MM.1S (cell line): ENCODE measurements at regions not wholly inside any gene's neighbourhood (a gene's known extent, or its start where the extent isn't known, plus 50 kb on each side); places are given as distances from the start of the nearest gene placed in this dataset.
"Not testable (repeated sequence)": the region's sequence is repeated elsewhere in the genome, so short reads cannot be mapped to it uniquely, and the experiment has no call there.

ENCODE experiments used
- DNase-seq: peaks from one replicate; pipeline ENCODE4 v3.0.0-alpha.2; 2015
- H2AFZ ChIP-seq: fragments of 300-600 bp; sonication (generic); 2 replicates; pipeline ENCODE4 v1.6.0; 2016; ENCODE audit warnings: antibody characterized with exemption, low read length
- H3F3A ChIP-seq: fragments of 300-600 bp; sonication (generic); 2 replicates; pipeline ENCODE4 v1.6.1; 2016; ENCODE audit warnings: mild to moderate bottlenecking, antibody characterized with exemption, low read length, moderate library complexity, mixed read lengths; ENCODE audit not compliant: insufficient read depth
- H3K27ac ChIP-seq: fragments of 300-600 bp; sonication (generic); 2 replicates; pipeline ENCODE4 v1.5.1; 2016; ENCODE audit warnings: mild to moderate bottlenecking, low read length
- H3K27me3 ChIP-seq: fragments of 300-600 bp; sonication (generic); replicated peaks from 2 replicates; pipeline ENCODE4 v1.6.0; 2016; ENCODE audit warnings: low read length; ENCODE audit not compliant: insufficient read depth
- H3K36me3 ChIP-seq: fragments of 300-600 bp; sonication (generic); replicated peaks from 2 replicates; pipeline ENCODE4 v1.6.1; 2016; ENCODE audit warnings: mild to moderate bottlenecking, low read length, mixed read lengths; ENCODE audit not compliant: insufficient read depth
- H3K4me1 ChIP-seq: fragments of 300-600 bp; sonication (generic); 2 replicates; pipeline ENCODE4 v1.6.1; 2016; ENCODE audit warnings: low read length, mixed read lengths
- H3K4me2 ChIP-seq: fragments of 300-600 bp; sonication (generic); 2 replicates; pipeline ENCODE4 v1.6.0; 2016; ENCODE audit warnings: low read depth, low read length
- H3K4me3 ChIP-seq: fragments of 300-600 bp; sonication (generic); 2 replicates; pipeline ENCODE4 v1.5.1; 2016; ENCODE audit warnings: low read length, mixed read lengths
- H3K79me2 ChIP-seq: fragments of 300-600 bp; sonication (generic); 2 replicates; pipeline ENCODE4 v1.6.1; 2016; ENCODE audit warnings: mixed run types, low read length, mixed read lengths
- H3K9ac ChIP-seq: fragments of 300-600 bp; sonication (generic); 2 replicates; pipeline ENCODE4 v1.6.1; 2016; ENCODE audit warnings: low read length, mixed read lengths
- H3K9me2 ChIP-seq: fragments of 300-600 bp; sonication (generic); replicated peaks from 2 replicates; pipeline ENCODE4 v1.6.1; 2016; ENCODE audit warnings: mild to moderate bottlenecking, low read length, mixed read lengths; ENCODE audit not compliant: insufficient read depth
- H3K9me3 ChIP-seq: fragments of 300-600 bp; sonication (generic); replicated peaks from 2 replicates; pipeline ENCODE4 v1.6.1; 2016; ENCODE audit warnings: mild to moderate bottlenecking, low read length, mixed read lengths; ENCODE audit not compliant: insufficient read depth
- H4K20me1 ChIP-seq: fragments of 300-600 bp; sonication (generic); 2 replicates; pipeline ENCODE4 v1.6.1; 2016; ENCODE audit warnings: mild to moderate bottlenecking, low read length, moderate library complexity, mixed read lengths; ENCODE audit not compliant: insufficient read depth
- CTCF ChIP-seq: fragments of 300-600 bp; sonication (generic); IDR thresholded peaks from 2 replicates; pipeline ENCODE4 v1.5.1; 2016; ENCODE audit warnings: antibody characterized with exemption, low read length, mixed read lengths
- EZH2 ChIP-seq: fragments of 300-600 bp; sonication (generic); optimal IDR thresholded peaks from 2 replicates; pipeline ENCODE3; 2017; ENCODE audit warnings: low read depth, mild to moderate bottlenecking, antibody characterized with exemption, low read length, mixed read lengths
- EZH2phosphoT487 ChIP-seq: fragments of 300-600 bp; sonication (generic); IDR thresholded peaks from 2 replicates; pipeline ENCODE4 v1.6.1; 2018; ENCODE audit warnings: antibody characterized with exemption, low read length

- no peak for TF ChIP-seq EZH2phosphoT487
- no peak for TF ChIP-seq EZH2
- H4K20me1 ChIP-seq: no peaks in the 10 kb centered on the region
- no peak overlapping the region for H3K4me3 ChIP-seq
- H3K27me3 ChIP-seq: no peaks in the 10 kb centered on the region
- H3K9me3 ChIP-seq: no peaks in the 10 kb centered on the region
- H3K36me3 ChIP-seq: no peaks in the 10 kb centered on the region
- no peak for DNase-seq
- no peaks in the 10 kb centered on the region for H3K9me2 ChIP-seq
- H3K4me1 ChIP-seq: no peaks in the 10 kb centered on the region
- H3F3A ChIP-seq: no peaks in the 10 kb centered on the region
- H3K79me2 ChIP-seq: no peaks in the 10 kb centered on the region
- no peak overlapping the region for H3K27ac ChIP-seq
- H3K9ac ChIP-seq: no peak overlapping the region
- H2AFZ ChIP-seq: no peak overlapping the region
- H3K4me2 ChIP-seq: no peak overlapping the region
Measured at GRCh38 chr2:224121406-224122067, 82.5 kb upstream of the SERPINE2 start.

DNA sequence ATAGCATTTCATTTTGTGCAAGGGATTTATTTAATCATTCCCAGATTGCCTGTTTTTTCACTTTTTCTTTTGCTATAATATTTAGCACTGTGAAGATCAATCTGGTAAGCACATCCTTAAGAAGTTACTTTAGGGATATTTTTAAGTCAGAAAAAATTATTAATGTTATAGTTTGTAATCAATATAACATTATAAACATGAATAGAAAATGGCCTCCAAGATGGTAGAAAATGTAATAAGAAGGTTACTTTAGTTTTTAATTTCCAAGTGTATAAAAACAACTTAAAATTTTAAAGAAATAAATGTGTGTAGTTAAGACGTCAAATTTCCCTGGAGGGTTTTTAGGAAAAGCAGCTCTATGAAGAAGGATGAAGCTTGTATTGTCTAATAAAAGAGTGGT is 81.9 kb upstream of the SERPINE2 start:
- no peaks in the 10 kb centered on the region for H3K9me3 ChIP-seq
- no peak overlapping the region for H3K9ac ChIP-seq
- H3K4me3 ChIP-seq: no peak overlapping the region
- H3K4me1 ChIP-seq: no peaks in the 10 kb centered on the region
- no peaks in the 10 kb centered on the region for H3K27me3 ChIP-seq
- no peak for TF ChIP-seq CTCF
- no peak for TF ChIP-seq EZH2phosphoT487
- TF ChIP-seq EZH2: no peak
- H3K27ac ChIP-seq: no peak overlapping the region
- no peak overlapping the region for H3K4me2 ChIP-seq
- H3K9me2 ChIP-seq: no peaks in the 10 kb centered on the region
- no peak for DNase-seq
- H3K36me3 ChIP-seq: no peaks in the 10 kb centered on the region
- H4K20me1 ChIP-seq: no peaks in the 10 kb centered on the region
- H2AFZ ChIP-seq: no peak overlapping the region
- no peaks in the 10 kb centered on the region for H3F3A ChIP-seq
- no peaks in the 10 kb centered on the region for H3K79me2 ChIP-seq

GRCh38 chr2:224119846-224120245 is 80.8 kb upstream of the SERPINE2 start:
- H3K36me3 ChIP-seq, H3K9ac ChIP-seq, H3K4me3 ChIP-seq, H3F3A ChIP-seq, H4K20me1 ChIP-seq, H3K4me1 ChIP-seq, H3K27me3 ChIP-seq, H3K79me2 ChIP-seq, DNase-seq, H3K9me2 ChIP-seq, H3K9me3 ChIP-seq, H2AFZ ChIP-seq, H3K4me2 ChIP-seq, H3K27ac ChIP-seq: not testable (repeated sequence)

DNA sequence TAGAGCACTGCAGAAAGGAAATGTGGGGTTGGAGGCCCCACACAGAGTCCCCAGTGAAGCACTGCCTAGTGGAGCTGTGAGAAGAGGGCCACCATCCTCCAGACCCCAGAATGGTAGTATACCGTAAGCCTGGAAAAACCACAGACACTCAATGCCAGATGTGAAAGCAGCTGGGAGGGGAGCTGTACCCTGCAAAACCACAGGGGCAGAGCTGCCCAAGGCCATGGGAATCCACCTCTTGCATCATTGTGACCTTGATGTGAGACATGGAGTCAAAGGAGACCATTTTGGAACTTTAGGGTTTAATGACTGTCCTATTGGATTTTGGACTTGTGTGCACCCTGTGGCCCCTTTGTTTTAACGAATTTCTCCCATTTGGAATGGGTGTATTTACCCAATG is 75.3 kb upstream of the SERPINE2 start:
- Histone ChIP-seq H3K4me2 (no peak overlapping the region), H3K9me2 (no peaks in the 10 kb centered on the region), H2AFZ (no peak overlapping the region), H4K20me1 (no peaks in the 10 kb centered on the region), H3K4me1 (no peaks in the 10 kb centered on the region), H3K9ac (no peak overlapping the region), H3K27ac (no peak overlapping the region), H3K36me3 (no peaks in the 10 kb centered on the region), H3F3A (no peaks in the 10 kb centered on the region), H3K27me3 (no peaks in the 10 kb centered on the region), H3K79me2 (no peaks in the 10 kb centered on the region), H3K9me3 (no peaks in the 10 kb centered on the region), H3K4me3 (no peak overlapping the region)
- no peak for TF ChIP-seq EZH2
- no peak for TF ChIP-seq EZH2phosphoT487
- no peak for TF ChIP-seq CTCF
- no peak for DNase-seq

DNA sequence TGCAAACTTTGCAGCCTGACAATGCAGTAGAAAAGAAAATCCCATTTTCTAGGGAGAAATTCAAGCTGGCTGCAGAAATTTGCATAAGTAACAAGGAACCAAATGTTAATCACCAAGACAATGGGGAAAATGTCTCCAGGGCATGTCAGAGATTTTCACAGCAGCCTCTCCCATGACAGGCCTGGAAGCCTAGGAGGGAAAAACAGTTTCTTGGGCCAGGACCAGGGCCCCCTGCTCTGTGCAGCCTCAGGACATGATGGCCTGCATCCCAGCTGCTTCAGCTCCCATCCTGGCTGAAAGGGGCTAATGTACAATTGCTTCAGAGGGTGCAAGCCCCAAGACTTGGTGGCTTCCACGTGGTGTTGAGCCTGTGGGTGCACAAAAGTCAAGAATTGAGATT is 74.8 kb upstream of the SERPINE2 start:
- not testable (repeated sequence) for H4K20me1 ChIP-seq

More for the DNA sequence above, 74.8 kb upstream of the SERPINE2 start:
- not testable (repeated sequence) for H3K4me2 ChIP-seq, DNase-seq, H3K4me3 ChIP-seq, H3K9ac ChIP-seq, H3K79me2 ChIP-seq, H3K27ac ChIP-seq, H2AFZ ChIP-seq, H3K36me3 ChIP-seq, H3K27me3 ChIP-seq, H3F3A ChIP-seq, H3K4me1 ChIP-seq, H3K9me3 ChIP-seq, H3K9me2 ChIP-seq
